IPS DF 4.7 (cell line): ENCODE measurements at regions not wholly inside any gene's neighbourhood (a gene's known extent, or its start where the extent isn't known, plus 50 kb on each side); places are given as distances from the start of the nearest gene placed in this dataset.
"Not testable (repeated sequence)": the region's sequence is repeated elsewhere in the genome, so short reads cannot be mapped to it uniquely, and the experiment has no call there.

Experiments used
- DNase-seq: peaks from one replicate; pipeline ENCODE4 v3.0.0-alpha.2; 2013; ENCODE audit warnings: low spot score; ENCODE audit errors: extremely low read depth

DNA sequence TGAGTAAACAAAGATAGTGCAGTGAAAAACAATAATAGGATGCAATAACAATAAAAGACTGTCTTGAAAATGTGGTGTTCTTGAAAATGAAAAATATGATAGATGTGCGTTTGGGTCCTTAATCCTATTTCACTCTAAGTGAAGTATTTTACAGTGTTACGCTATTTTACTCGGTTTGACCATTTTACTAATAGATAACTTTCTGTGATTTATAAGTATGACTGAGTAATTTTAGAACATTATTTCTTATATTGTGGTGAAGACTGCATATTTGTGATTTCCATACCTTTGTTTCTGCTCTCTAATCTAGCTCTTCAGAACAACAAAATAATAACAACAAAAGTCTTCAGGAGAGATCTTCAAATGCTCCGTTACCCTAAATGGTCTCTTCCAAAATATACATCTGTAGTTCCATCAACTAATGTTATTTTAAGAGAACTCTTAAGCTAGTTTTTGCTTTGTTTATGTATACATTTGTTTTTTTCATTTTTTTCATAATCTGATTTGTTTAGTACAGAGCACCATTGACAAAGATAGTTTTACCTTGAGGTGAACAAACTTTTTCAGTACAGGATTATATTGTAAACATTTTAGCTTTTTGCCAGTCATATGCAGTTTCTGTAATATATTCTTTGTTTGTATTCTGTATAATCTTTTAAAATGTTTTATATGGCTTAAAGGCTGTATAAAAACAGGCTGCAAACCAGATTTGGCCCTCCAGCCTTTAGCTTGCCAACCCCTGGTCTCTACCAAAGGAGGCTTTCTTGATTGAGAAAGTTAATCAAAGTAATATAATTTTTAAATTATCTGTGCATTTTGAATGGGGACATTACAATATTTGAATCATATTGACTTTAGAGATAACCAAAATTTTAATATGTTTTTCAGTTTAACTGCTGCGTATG, 1572.7 kb upstream of the PRR20A start:
- DNase-seq, result no peak

DNA sequence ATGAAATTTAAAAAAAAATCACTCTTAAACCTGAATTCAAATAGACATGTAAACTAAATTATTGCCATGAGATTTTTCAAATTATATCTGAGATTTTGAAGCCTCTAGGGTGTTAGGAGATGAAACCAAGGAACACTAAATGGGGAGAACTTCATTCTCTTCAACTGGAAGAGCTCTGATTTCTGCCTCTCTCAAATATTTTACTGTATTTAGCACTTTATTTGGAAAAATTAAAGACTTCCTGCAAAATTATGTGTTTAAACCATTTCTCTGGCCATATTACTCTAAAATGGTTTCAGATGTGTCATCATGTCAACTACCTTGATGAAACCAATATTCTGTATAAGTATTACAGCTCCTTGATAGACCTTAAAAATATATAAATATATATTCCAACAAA, 1571.6 kb upstream of the PRR20A start:
- no peak for DNase-seq

DNA sequence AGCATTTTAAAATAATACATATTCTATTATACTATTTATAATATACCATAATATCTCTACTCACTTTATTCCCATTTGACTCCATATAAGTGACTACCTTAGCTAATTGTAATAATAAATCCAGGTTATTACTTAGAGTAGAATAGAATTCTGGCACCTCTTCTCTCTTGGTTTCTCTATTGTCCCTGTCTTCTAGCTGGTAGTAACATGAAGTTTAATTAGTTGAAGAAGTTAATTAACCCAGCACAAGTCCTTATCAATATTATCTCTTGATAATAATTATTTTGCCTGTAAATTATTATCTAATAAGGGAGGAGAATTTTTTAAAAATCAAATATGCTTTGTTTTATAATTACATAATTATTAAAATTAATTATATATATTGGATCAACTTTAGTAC, 1571.2 kb upstream of the PRR20A start:
- no peak for DNase-seq

DNA sequence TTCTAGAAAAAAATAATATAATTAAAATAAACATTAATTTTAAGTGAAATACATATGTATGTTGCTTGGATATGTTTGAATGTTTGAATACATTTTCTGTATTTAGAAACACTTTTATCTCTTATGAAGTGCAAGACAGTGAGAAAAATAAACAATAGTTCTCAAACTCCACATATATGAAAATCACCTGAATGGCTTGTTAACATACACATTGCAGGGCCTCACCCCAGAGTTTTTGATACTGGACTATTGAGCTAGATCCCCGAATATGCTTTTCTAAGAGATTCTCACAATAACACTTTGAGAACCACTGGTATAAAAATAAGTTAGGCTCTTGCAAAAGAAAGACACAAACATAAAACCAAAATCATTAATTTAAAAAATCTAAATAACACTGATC, 1570.3 kb upstream of the PRR20A start:
- DNase-seq, result no peak

DNA sequence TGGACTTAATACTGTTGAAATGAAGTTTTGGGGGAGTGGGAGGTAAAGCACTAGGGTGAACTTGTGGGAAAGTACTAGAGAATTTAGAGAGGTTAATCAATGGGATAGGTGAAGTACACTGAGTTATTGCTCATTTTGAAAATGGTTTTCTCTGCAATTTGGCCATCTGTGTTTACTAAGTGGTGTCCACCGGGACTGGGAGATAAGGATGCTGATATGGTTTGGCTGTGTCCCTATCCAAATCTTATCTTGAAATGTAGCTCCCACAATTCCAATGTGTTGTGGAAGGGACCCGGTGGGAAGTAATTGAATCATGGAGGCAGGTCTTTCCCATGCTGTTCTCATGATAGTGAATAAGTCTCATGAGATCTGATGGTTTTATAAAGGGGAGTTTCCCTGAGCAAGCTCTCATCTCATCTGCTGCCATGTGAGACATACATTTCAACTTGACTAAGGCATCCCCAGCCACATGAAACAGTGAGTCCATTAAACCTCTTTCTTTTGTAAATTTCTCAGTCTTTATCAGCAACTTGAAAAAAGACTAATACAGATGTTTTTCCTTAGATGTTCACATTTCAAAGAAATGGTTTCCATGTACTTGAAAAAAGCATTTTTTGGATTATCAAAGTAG, 1569.4 kb upstream of the PRR20A start:
- DNase-seq, result no peak

DNA sequence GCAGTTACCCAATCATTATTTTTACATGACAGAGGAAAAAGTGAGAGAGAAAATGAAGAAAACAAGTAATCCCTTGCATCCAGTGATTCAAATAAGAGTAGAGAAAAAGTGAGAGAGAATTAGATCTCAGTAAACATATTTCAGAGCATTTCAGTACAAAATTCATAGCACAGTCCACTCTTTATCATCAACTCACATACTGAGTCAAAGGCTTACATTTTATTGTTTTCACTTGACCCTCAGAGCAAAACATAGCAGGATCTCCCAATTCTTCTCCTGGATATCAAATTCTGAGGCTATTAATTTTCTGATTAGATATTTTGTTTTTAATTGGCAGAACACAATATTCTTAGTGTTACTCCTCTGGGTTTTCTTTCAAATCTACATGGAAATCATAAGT, 1568.3 kb upstream of the PRR20A start:
- DNase-seq, result no peak

DNA sequence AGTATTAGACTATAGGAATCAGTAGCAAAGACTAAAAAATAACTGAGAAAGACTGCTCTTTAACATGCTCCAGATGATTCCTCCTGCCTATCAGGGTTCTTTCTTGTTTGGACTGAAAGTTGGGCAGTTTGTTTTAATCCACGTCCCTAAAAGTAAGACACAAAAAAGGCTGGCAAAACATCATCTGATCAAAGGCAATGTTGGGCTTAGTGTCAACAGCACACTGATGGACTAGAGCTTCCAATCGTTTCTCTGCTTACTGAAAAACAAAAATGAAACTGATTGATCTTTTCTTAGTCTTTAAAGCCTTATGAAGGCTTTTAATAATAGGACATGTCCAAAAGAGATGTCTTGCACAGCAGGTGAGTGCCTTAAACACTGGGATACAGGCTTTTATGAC, 1567.9 kb upstream of the PRR20A start:
- DNase-seq, result no peak

DNA sequence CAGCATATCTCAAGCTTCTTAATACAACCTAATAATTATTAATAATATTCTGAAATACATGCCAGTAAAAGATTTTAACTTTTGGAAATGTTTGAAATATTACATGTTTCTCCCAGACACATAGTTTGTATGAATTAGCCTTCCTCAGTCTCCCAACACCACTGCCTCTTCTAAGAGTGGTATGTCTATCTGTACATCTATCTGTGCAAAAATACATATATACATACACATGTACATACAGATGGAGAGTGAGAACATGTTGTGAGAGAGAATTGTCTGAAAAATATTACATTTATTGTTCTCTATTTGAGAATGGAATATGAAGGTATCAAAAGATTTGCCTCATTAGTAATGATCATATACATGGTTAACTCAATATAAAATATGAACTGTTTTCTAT, 1567.2 kb upstream of the PRR20A start:
- no peak for DNase-seq

DNA sequence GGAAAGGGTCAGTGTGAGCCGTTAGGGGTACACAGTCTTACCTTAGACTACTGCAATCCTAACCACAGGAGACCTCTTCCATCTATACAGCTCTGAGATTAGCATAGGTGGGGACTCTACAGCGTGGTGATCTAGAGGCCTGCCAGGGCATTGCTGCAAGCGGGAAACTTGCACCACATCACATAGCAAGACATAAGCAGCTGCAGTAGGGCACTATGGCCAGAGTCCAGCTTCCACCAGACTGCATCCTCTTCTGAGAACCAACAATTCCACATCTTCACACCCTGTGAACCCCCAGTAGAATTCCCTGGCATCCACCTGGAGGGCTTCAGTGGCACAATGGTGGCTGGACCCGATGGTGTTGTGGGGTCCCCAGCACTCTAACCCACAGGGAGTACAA, 1564.3 kb upstream of the PRR20A start:
- no peak for DNase-seq

DNA sequence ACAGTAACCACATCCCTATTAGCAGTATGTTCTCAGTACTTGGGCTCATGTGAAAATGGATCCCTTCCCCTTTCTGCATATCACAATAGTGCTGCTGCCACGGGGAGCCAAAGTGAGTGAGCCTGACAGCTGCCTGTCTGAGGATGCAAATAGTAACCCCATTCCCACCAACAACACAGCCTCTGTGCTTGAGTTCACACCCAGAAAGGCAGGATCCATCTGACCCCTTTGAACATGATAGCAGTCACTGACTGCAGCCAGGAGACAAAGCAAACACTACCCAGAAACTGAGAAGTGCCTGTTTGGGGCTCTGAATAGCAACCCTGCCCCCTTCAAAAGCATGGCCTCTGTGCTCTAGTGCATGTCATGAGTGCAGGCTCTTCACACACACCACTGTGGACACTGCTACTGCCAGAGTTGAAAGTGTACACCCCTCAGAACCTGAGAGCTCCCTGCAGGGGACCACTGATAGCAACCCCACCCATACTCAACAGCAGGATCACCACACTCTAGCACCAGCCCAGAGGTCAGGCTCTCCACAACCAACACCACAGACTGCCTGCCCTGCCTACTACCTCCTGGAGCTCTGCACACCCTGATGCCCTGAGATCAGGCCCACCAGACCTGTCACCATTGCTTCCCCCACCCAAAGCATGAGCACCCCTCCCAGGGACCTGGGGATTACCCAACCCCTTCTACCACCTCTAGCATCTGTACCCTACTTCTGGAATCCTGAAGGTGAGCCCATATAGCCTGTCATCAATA, 1563.5 kb upstream of the PRR20A start:
- DNase-seq, result no peak

DNA sequence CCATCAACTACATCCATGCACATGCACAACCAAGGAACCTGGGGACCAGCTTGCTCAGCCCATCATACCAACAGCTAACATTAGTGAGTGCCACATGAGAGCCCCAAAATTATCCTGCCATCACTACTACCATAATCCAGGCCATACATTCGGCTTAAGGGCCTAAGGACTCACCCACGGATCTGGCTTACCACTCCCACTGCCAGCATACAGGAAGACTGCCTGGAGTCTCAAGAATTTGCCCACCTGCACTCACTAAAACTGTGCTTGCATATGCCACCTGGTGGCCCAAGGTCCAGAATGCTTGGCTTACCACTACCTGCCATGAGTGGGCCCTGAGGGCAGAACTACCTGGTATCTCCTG, 1562.9 kb upstream of the PRR20A start:
- no peak for DNase-seq

DNA sequence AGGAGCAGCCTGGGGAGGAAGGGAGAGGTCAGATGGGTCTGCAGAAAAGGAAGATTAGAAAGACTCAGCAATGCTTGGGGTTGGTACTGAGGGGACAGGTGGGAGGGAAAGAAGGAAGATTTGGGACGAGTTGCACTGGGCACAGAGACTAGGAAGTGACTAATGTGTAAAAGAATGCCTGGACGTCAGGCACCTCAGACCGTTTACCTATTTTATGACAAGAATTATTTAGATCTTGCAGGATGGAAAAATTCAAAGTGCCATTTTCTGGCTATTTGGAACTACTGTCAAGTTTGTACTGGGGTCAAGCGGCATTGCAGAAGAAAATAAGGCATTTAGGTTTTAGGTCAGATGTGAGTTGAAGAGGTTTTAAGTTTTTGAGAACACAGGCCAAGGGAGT, 1558.4 kb upstream of the PRR20A start:
- DNase-seq, result not testable (repeated sequence)

DNA sequence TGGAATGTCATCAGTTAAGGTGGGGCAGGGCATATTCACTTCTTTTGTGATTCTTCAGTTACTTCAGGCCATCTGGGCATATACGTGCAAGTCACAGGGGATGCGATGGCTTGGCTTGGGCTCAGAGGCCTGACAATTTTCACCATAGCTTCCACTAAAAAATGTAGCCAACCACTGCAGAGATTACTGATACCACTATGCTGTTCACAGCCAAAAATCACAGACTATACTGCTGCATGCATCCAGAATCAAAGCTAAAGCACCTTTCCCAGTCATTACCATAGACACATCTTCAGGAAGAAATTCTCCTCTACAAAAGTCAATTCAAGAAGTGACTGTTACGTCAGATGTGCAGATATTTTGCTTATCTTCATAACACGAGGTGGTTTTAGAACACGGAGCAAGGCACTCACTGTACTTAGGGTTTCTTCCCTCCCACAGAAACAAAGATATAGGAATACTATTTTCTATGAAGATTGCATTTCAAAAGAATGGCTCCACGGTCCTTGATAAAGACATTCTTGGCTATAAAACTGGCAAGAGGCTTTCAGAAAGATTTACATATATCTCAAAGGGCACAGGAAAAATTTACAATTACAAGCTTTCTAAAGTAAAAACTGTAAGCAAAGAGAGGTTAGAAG, 1556.6 kb upstream of the PRR20A start:
- DNase-seq, result no peak

DNA sequence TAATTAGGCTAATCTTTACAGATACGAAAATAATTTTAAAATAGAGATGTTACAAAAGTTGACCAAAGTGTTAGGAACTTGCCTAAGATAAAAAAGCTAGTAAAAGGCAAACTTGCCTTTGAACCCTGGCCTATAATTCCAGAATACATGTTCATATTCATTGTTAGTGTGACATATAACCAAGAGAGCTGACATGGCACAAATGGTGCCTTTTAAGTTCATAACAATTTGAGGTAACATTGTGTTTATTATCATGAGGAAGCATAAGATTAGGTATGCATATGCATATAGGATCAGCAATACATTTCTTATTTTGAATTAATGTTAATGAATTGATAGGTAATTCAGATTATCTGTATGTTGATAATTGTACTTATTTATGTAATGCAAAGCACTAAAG, 1537.9 kb upstream of the PRR20A start:
- no peak for DNase-seq

DNA sequence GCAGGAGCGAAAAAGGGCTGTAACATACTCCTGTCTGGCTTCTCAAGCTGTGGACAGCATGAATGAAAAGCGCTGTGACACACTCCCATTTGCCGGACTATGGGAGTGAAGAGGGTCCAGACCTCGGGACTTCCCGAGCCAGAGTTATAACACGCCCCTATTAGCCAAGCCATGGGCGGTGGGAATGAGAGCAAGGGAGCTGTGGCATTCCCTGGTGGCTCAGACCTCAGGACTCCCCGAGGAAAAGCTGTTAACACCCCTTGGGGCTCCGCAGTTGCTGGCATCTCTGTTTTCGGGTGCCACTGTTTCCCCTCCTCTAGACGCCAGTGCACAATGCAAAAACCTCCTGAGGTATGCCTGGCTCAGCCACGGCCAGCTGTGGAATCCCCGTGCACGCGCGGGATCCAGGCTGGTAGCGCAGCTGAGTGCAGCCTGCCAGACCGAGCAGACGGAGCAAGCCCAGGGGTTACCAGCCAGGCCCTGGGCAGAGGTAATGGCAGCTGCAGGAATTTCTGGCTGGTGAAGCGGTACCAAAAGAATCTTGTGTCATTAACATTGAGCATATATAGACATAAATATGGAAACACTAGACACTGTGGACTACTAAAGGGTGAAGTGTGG, 1534.6 kb upstream of the PRR20A start:
- no peak for DNase-seq

DNA sequence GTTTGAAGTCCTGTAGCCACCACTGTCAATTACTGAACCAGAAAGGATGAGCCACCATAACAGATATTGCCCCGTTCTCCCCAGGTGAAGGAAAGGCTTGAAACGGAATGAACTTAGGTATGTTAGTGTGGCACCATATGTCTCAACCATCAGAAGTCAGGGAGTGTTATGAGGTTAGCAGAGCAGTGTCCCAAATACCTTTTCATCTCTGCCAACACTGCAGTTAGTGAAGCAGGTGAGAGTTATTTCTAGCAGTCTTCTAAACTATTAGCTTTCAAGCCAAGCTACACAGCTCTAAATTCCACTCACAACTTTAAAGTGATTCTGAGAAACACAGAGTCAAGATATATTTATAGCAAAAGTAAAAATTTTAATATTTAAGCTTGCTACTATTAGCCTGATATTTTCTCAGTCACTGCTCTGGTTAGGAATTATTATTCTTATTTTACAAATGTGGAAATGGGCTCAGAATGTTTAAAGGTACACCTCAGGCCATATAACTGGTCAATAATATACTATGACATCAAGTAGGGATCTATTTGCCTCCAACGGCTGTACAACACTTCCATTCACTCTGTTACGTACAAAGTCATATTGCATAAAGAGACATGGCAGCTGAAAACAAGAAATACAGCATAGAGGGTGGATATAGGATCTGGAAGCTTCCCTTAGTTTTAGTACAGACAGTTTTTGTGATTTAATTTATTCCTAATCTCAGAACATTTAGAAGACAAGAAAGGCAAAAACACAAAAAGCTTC, 1527.1 kb upstream of the PRR20A start:
- no peak for DNase-seq

DNA sequence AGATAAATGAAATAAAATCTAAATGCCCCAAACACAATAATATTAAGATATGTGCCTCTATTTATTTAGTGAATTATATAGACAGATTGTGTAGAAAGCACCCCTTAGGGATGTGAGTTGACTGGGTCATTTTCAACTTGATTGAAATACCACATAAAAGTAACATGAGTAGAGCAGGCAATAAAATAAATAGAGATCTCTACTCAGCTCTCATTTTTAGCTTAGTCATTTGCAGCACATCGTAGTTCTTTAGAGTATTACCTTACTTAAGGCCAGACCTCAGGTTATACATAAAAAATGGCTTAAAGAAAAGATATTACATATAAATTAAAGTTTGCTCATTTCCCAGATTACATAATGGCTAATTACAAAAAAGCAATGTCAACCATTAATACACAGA, 1525.6 kb upstream of the PRR20A start:
- no peak for DNase-seq

DNA sequence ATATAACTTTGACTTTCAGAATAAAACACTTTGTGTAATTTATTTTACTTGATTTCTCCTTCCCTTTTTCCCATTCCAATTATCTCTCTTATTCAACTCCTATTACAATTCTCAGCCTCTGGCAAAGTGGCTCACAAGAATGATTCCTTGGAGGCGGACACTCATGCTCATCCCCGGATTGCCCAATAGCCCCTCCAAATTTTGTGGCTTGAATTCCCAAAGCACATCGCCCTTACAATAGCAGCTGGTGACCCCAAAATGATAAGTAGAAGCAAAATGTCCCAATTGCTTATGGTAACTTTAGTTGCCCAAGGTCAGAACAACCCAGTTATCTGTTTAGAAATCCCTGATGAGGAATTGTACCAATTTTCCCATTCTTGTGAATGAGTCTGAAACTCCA, 1523.5 kb upstream of the PRR20A start:
- DNase-seq, result no peak

DNA sequence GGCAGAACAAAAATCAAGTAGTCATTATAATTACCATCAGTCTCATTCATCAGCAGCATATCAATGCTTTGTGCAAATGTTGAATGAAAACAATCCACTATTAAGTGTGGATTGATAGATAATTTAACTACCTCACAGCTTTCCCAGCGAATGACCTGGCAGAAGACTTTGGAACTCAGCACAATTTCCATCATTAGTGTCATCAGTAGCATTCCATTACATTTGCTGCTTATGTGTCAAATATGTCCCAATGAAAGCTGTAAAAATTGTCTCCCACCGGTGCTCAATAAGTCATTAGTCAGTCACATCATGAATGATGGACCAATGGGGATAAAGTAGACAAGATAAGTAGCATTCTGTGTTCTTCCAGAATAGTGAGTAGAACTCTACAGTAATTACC, 1513.5 kb upstream of the PRR20A start:
- no peak for DNase-seq

DNA sequence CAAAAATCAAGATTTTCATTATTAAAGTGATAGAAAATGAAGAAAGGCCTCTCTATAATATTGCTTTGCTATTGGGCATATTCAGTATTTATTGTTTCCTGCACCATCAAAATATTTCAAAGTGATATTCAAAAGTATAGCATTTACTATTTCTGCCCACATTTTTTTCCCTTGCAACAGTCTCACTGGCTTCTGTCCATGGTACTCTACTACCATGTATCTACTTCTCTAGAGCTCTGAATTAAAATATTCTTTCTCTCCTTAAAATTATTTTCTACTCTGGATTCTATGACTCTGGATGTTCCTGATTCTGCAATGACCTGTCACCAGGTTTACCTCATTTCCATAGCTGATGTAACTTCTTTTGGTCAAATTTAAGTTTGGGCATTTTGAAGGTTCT, 1508.3 kb upstream of the PRR20A start:
- no peak for DNase-seq

DNA sequence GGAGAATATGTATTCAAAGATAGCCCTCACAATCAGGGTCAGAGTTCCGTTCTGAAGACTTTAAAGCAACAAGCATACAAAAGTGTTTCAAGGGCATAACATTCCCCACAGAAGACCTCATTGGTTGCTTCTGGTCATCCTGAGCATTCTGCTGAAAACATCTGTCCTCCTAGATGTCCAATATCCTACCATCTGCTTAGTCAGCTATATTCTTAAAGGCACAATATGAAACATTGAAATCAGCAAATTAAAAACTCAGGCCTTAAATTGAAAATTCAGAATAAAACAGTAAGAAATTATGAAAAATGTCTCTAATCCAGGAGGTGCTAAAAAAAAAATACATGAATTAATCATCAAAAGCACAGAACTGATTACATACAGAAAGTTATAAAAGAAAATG, 1491.2 kb upstream of the PRR20A start:
- no peak for DNase-seq
